ENCODE measurements at regions not wholly inside any gene's neighbourhood (a gene's known extent, or its start where the extent isn't known, plus 50 kb on each side); places are given as distances from the start of the nearest gene placed in this dataset.

- no peak overlapping the region for H3K27ac ChIP-seq
- TF ChIP-seq ZFX (IDR thresholded peaks at IDR 0.05; ENCODE audit: borderline replicate concordance), result no peak
- TF ChIP-seq CTCF (IDR thresholded peaks at IDR 0.05), result no peak
Observed at GRCh38 chr14:104448721-104449120, 130.8 kb upstream of the C14orf180 start.

GRCh38 chr14:104450811-104451401 lies 128.7 kb upstream of the C14orf180 start:
- no peak overlapping the region for H3K27ac ChIP-seq
- TF ChIP-seq CTCF (IDR thresholded peaks at IDR 0.05), result no peak
- no peak for TF ChIP-seq ZFX (IDR thresholded peaks at IDR 0.05; ENCODE audit: borderline replicate concordance)

- no peak for TF ChIP-seq CTCF (IDR thresholded peaks at IDR 0.05)
- TF ChIP-seq ZFX (IDR thresholded peaks at IDR 0.05; ENCODE audit: borderline replicate concordance), result no peak
- H3K27ac ChIP-seq, result no peak overlapping the region
Observed at GRCh38 chr14:104451474-104451873, 128.1 kb upstream of the C14orf180 start.

GRCh38 chr14:104458845-104459244 lies 120.7 kb upstream of the C14orf180 start:
- no peak overlapping the region for H3K27ac ChIP-seq
- no peak for TF ChIP-seq ZFX (IDR thresholded peaks at IDR 0.05; ENCODE audit: borderline replicate concordance)
- TF ChIP-seq CTCF (IDR thresholded peaks at IDR 0.05), result no peak

- no peak for TF ChIP-seq CTCF (IDR thresholded peaks at IDR 0.05)
- TF ChIP-seq ZFX (IDR thresholded peaks at IDR 0.05; ENCODE audit: borderline replicate concordance), result no peak
- H3K27ac ChIP-seq, result no peak overlapping the region
Observed at GRCh38 chr14:104460791-104461651, 118.5 kb upstream of the C14orf180 start.

- H3K27ac ChIP-seq, result no peak overlapping the region
- no peak for TF ChIP-seq CTCF (IDR thresholded peaks at IDR 0.05)
- TF ChIP-seq ZFX (IDR thresholded peaks at IDR 0.05; ENCODE audit: borderline replicate concordance), result no peak
Observed at GRCh38 chr14:104461676-104462449, 117.7 kb upstream of the C14orf180 start.

All from 22Rv1 (cell line).